Osteoblast (primary cell): ENCODE measurements at regions not wholly inside any gene's neighbourhood (a gene's known extent, or its start where the extent isn't known, plus 50 kb on each side); places are given as distances from the start of the nearest gene placed in this dataset.

Experiments
- DNase-seq: peaks from one replicate; pipeline ENCODE4 v3.0.0; 2011; ENCODE audit warnings: low spot score, mixed read lengths; ENCODE audit not compliant: insufficient read length; ENCODE audit errors: missing footprints
- H2AFZ ChIP-seq: 2 replicates; pipeline ENCODE4 v1.6.0; 2011; ENCODE audit warnings: mild to moderate bottlenecking, low read length
- H3K27ac ChIP-seq: 2 replicates; pipeline ENCODE4 v1.5.1; 2011; ENCODE audit warnings: mild to moderate bottlenecking, low read depth, low read length, moderate library complexity
- H3K27me3 ChIP-seq: 2 replicates; pipeline ENCODE4 v1.6.0; 2012; ENCODE audit warnings: mild to moderate bottlenecking, control low read depth, inconsistent platforms, low read length, moderate library complexity; ENCODE audit not compliant: insufficient read depth
- H3K36me3 ChIP-seq: 2 replicates; pipeline ENCODE4 v1.5.1; 2011; ENCODE audit warnings: mild to moderate bottlenecking, low read length, control low read depth, moderate library complexity; ENCODE audit not compliant: insufficient read depth
- H3K4me1 ChIP-seq: 2 replicates; pipeline ENCODE4 v1.5.1; 2011; ENCODE audit warnings: mild to moderate bottlenecking, low read length, control low read depth, moderate library complexity; ENCODE audit not compliant: insufficient read depth
- H3K4me2 ChIP-seq: 2 replicates; pipeline ENCODE4 v1.6.0; 2011; ENCODE audit warnings: mild to moderate bottlenecking, low read length; ENCODE audit not compliant: insufficient read depth
- H3K4me3 ChIP-seq: fragments of 200-600 bp; sonication (generic); 3 replicates; pipeline ENCODE4 v1.5.1; 2012; ENCODE audit warnings: mild to moderate bottlenecking, low read length, inconsistent platforms; ENCODE audit not compliant: insufficient read depth
- H3K79me2 ChIP-seq: 2 replicates; pipeline ENCODE4 v1.6.0; 2012; ENCODE audit warnings: mild to moderate bottlenecking, low read length, control low read depth, inconsistent platforms; ENCODE audit not compliant: insufficient read depth
- H3K9me3 ChIP-seq: 2 replicates; pipeline ENCODE4 v1.5.1; 2011; ENCODE audit warnings: low read depth, low read length, control low read depth
- H4K20me1 ChIP-seq: 2 replicates; pipeline ENCODE4 v1.6.0; 2012; ENCODE audit warnings: mild to moderate bottlenecking, low read length, control low read depth; ENCODE audit not compliant: insufficient read depth
- TF ChIP-seq, protein P1 (sequence below): IDR thresholded peaks from 2 replicates; pipeline ENCODE4 v1.5.1; 2011; ENCODE audit warnings: mild to moderate bottlenecking, low read depth, low read length, moderate library complexity; ENCODE audit errors: extremely low read depth

DNA sequence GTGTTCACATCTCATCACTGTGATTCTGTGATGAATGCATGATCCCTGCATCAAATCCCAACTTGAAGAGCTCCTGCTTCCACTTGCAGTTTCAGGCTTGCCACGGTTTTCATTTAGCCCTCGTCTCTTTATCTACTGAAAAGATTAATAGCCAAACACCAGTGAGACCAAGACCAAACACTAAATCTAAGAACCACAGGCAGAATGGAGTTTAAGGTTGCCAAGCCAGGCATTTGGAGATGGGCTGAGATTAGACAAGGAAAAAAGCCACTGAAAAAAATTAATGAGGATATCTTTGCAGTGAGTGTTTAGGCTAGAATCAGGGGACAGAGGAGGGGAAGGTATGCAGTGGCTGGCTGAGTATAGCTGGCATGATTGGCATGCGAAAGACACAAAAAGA, 227.2 kb upstream of the BLID start:
- no peak overlapping the region for H3K4me3 ChIP-seq
- H3K9me3 ChIP-seq, result no peaks in the 10 kb centered on the region
- peaks cover 10% of the 10 kb centered on the region for H3K27me3 ChIP-seq
- H3K4me2 ChIP-seq, result no peak overlapping the region
- peaks cover 5% of the 10 kb centered on the region for H3K4me1 ChIP-seq
- no peaks in the 10 kb centered on the region for H3K79me2 ChIP-seq
- H2AFZ ChIP-seq, result no peak overlapping the region
- H3K36me3 ChIP-seq, result no peaks in the 10 kb centered on the region
- H3K27ac ChIP-seq, result no peak overlapping the region
- no peaks in the 10 kb centered on the region for H4K20me1 ChIP-seq
- DNase-seq, result no peak
- TF ChIP-seq, protein P1, sequence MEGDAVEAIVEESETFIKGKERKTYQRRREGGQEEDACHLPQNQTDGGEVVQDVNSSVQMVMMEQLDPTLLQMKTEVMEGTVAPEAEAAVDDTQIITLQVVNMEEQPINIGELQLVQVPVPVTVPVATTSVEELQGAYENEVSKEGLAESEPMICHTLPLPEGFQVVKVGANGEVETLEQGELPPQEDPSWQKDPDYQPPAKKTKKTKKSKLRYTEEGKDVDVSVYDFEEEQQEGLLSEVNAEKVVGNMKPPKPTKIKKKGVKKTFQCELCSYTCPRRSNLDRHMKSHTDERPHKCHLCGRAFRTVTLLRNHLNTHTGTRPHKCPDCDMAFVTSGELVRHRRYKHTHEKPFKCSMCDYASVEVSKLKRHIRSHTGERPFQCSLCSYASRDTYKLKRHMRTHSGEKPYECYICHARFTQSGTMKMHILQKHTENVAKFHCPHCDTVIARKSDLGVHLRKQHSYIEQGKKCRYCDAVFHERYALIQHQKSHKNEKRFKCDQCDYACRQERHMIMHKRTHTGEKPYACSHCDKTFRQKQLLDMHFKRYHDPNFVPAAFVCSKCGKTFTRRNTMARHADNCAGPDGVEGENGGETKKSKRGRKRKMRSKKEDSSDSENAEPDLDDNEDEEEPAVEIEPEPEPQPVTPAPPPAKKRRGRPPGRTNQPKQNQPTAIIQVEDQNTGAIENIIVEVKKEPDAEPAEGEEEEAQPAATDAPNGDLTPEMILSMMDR, result no peak

DNA sequence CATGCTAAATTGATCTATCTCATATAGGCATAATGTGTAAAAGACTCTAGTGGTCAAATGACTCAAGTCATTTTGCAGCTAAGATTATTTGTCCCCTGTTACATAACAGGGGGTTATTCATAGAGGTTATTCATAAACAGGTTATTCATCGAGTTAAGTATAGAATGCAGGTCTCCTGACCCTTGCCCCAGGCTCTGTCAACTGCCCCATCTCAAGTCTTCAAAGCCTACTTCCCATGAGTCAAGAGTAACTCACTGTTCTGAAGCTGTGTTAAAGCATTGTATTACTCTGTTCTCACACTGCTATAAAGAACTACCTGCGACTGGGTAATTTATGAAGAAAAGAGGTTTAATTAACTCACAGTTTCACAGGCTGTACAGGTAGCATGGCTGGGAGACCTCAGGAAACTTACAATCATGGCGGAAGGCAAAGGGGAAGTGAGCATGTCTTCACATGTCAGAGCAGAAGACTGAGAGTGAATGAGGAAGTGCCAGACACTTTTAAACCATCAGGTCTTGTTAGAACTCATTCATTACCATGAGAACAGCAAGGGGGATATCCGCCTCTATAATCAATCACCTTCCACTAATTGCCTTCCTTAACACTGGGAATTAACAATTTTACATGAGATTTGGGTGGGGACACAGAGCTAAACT, 226.2 kb upstream of the BLID start:
- no peak overlapping the region for H2AFZ ChIP-seq
- H3K4me3 ChIP-seq, result no peak overlapping the region
- H3K9me3 ChIP-seq, result no peaks in the 10 kb centered on the region
- H3K79me2 ChIP-seq, result no peaks in the 10 kb centered on the region
- H3K4me2 ChIP-seq, result no peak overlapping the region
- DNase-seq, result no peak
- TF ChIP-seq, protein P1, result no peak
- H3K27me3 ChIP-seq, result peaks cover 6% of the 10 kb centered on the region
- no peaks in the 10 kb centered on the region for H3K36me3 ChIP-seq
- no peaks in the 10 kb centered on the region for H4K20me1 ChIP-seq
- H3K27ac ChIP-seq, result no peak overlapping the region
- H3K4me1 ChIP-seq, result peaks cover 5% of the 10 kb centered on the region

DNA sequence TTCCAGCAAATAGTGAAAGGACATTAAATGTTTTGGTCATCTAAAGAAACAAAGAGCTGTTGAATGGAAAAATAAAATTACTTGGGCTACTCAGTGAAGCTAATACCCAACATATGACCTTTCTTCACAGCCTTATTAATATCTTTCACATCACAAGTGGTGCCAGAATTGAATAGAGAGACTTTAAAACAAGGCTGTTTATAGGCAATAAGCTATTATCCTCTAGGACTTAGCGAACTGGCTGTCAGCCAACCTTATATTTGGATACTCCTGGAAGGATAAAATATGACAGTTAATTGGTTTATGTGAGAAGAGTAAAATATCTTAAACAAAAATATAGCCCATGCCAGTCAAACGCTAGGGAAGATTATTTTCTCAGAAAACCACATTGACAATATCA, 225.5 kb upstream of the BLID start:
- H4K20me1 ChIP-seq, result no peaks in the 10 kb centered on the region
- H3K9me3 ChIP-seq, result no peaks in the 10 kb centered on the region
- TF ChIP-seq, protein P1, result no peak
- no peak overlapping the region for H3K27ac ChIP-seq
- H2AFZ ChIP-seq, result no peak overlapping the region
- H3K4me2 ChIP-seq, result no peak overlapping the region
- no peak overlapping the region for H3K4me3 ChIP-seq
- peaks cover 5% of the 10 kb centered on the region for H3K4me1 ChIP-seq
- H3K79me2 ChIP-seq, result no peaks in the 10 kb centered on the region
- H3K36me3 ChIP-seq, result no peaks in the 10 kb centered on the region
- no peak for DNase-seq
- peaks cover 12% of the 10 kb centered on the region for H3K27me3 ChIP-seq

DNA sequence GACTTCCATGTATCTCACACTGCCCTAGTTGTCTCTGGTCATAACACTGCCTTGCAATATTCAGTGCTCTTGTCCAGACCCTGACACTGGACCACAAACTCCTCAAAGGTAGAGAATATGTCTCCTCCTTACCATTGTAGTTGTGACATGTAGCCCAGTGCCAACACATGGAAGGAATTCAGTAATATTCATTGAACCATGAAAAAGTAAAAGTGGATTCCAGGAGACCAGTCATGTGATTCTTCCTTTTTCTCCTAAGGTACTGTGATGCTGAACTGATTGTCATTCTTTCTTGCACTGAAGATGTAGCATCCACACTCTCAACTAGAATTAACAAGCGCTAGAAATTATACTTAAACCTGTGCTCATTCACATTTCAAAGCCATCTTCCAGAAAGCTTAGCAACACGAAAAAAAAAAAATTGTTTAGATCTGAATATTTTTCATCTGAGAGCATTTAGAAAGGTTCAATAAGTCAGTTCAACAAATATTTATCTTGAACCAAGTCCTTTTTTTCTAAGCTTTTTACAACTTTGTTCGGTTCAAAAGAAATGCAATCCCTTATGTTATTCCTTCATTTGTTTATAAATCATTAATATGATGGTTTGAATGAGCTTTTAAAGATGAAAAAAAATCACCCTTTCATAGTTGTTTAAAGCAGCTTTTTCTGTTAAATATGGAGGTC, 224.7 kb upstream of the BLID start:
- TF ChIP-seq, protein P1, result no peak
- Histone ChIP-seq H3K4me1 (peaks cover 5% of the 10 kb centered on the region), H3K27me3 (peaks cover 14% of the 10 kb centered on the region), H3K79me2 (no peaks in the 10 kb centered on the region), H3K36me3 (no peaks in the 10 kb centered on the region), H2AFZ (no peak overlapping the region), H3K27ac (no peak overlapping the region), H4K20me1 (no peaks in the 10 kb centered on the region), H3K9me3 (no peaks in the 10 kb centered on the region), H3K4me2 (no peak overlapping the region), H3K4me3 (no peak overlapping the region)
- DNase-seq, result no peak
